K562 (cell line): ENCODE measurements at regions not wholly inside any gene's neighbourhood (a gene's known extent, or its start where the extent isn't known, plus 50 kb on each side); places are given as distances from the start of the nearest gene placed in this dataset.

ENCODE experiments used
- ATF1 ChIP-seq, 2 experiments: fragments of 450-650 bp in 1 of 2; IDR thresholded peaks; 2 replicates each; pipeline ENCODE4 v1.6.1; 2016; ENCODE audit warnings: missing compliant biosample characterization in 1 of 2, missing genetic modification characterization in 1 of 2
- GABPB2 ChIP-seq: fragments of 250-450 bp; sonication (Bioruptor Pico); conservative IDR thresholded peaks from 2 replicates; pipeline ENCODE4 v1.5.1; 2021; ENCODE audit warnings: mild to moderate bottlenecking
- POLR2A ChIP-seq: fragments of 450-650 bp; conservative IDR thresholded peaks from 2 replicates; pipeline ENCODE4 v1.6.1; 2016
- PRMT5 ChIP-seq: sonication (generic); formaldehyde crosslinking; IDR thresholded peaks from 2 replicates; pipeline ENCODE4 v1.5.0; 2020; ENCODE audit warnings: missing genetic modification reagents
- RBM25 ChIP-seq: fragments of 200-400 bp; formaldehyde crosslinking; IDR thresholded peaks from 2 replicates; pipeline ENCODE4 v1.6.1; 2018; ENCODE audit warnings: low read length, low read depth, moderate library complexity; ENCODE audit not compliant: severe bottlenecking
- STAG1 ChIP-seq: sonication (generic); formaldehyde crosslinking; IDR thresholded peaks from 2 replicates; pipeline ENCODE4 v1.5.0; 2020; ENCODE audit warnings: missing genetic modification reagents, borderline replicate concordance
- TEAD2 ChIP-seq: fragments of 450-650 bp; IDR thresholded peaks from 2 replicates; pipeline ENCODE4 v1.6.1; 2016; ENCODE audit warnings: missing genetic modification characterization, control low read depth, missing compliant biosample characterization
- ZEB2 ChIP-seq: fragments of 450-650 bp; IDR thresholded peaks from 2 replicates; pipeline ENCODE4 v1.6.1; 2016
- ZNF217 ChIP-seq: sonication (generic); formaldehyde crosslinking; IDR thresholded peaks from 2 replicates; pipeline ENCODE4 v1.8.0; 2022; ENCODE audit warnings: mild to moderate bottlenecking, missing genetic modification reagents
- ZNF77 ChIP-seq: fragments of 250-450 bp; sonication (Bioruptor Pico); IDR thresholded peaks from 2 replicates; pipeline ENCODE4 v1.5.0; 2020
- TF ChIP-seq, protein P1 (sequence below), 2 experiments: fragments of 150-350 bp in 1 of 2; IDR thresholded peaks; 2 replicates each; pipeline ENCODE4 v1.6.1; 2012 to 2016; ENCODE audit warnings: low read depth in 2 of 2, low read length in 2 of 2, mild to moderate bottlenecking in 1 of 2, moderate library complexity in 1 of 2
- TF ChIP-seq, protein P2 (sequence below), 2 experiments: fragments of 450-650 bp in 1 of 2; IDR thresholded peaks; 2 replicates each; pipeline ENCODE4 v1.6.1; 2011 to 2017; ENCODE audit warnings: low read depth in 2 of 2, antibody characterized with exemption in 1 of 2, borderline replicate concordance in 1 of 2, low read length in 1 of 2, mild to moderate bottlenecking in 1 of 2, mixed read lengths in 1 of 2; ENCODE audit not compliant: control insufficient read depth in 1 of 2
- TF ChIP-seq, protein P3 (sequence below), 2 experiments: fragments of 200-800 bp in 1 of 2; sonication (Bioruptor generic) in 1 of 2; sonication (generic) in 1 of 2; formaldehyde crosslinking in 1 of 2; IDR thresholded peaks in 1 of 2; conservative IDR thresholded peaks in 1 of 2; 2 replicates each; pipeline versions ENCODE4 v1.5.0 to v1.6.1; 2016 to 2020; ENCODE audit warnings: missing compliant biosample characterization in 1 of 2, missing genetic modification characterization in 1 of 2, missing genetic modification reagents in 1 of 2

DNA sequence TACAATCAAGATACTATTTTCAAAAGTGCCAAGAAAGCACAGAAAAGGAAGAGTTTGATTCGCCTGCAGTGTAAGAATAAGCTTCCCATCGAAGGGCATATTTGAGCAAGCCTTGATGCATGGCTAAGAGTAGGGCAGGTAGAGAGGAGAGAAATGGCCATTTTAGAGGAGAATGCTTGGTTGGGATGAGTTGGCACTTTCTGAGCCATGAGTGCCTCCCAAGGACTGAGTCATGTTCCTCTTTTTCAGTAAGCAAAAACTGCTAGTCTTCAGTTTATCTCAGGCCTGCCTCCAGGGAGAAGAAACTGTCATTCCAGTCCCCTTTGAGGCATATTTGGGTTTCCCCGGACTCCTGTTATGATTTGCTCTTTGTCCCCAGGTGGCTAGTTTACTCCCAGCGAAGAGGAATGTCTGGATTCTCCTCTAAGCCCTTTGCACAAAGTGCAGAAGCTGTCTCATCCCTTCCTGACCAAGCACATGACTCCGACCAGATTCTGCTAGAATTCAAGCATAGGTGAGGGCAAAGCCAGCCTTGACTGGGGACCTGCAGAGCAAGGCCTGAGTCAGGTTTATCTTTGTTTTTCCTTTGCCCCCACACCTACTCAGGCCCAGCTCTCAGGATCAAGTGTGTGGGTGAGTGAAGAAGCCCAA, 115.2 kb downstream of the TTC32 start (continued):
- TF ChIP-seq, protein P1, sequence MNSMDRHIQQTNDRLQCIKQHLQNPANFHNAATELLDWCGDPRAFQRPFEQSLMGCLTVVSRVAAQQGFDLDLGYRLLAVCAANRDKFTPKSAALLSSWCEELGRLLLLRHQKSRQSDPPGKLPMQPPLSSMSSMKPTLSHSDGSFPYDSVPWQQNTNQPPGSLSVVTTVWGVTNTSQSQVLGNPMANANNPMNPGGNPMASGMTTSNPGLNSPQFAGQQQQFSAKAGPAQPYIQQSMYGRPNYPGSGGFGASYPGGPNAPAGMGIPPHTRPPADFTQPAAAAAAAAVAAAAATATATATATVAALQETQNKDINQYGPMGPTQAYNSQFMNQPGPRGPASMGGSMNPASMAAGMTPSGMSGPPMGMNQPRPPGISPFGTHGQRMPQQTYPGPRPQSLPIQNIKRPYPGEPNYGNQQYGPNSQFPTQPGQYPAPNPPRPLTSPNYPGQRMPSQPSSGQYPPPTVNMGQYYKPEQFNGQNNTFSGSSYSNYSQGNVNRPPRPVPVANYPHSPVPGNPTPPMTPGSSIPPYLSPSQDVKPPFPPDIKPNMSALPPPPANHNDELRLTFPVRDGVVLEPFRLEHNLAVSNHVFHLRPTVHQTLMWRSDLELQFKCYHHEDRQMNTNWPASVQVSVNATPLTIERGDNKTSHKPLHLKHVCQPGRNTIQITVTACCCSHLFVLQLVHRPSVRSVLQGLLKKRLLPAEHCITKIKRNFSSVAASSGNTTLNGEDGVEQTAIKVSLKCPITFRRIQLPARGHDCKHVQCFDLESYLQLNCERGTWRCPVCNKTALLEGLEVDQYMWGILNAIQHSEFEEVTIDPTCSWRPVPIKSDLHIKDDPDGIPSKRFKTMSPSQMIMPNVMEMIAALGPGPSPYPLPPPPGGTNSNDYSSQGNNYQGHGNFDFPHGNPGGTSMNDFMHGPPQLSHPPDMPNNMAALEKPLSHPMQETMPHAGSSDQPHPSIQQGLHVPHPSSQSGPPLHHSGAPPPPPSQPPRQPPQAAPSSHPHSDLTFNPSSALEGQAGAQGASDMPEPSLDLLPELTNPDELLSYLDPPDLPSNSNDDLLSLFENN (IDR thresholded peaks at IDR 0.05; ENCODE audit: low read depth in 2 of 2, low read length in 2 of 2), result no peak
- no peak for TF ChIP-seq STAG1 (CRISPR knock-in tag)
- no peak for TF ChIP-seq TEAD2 (tag)
- no peak for TF ChIP-seq ZEB2
- no peak for TF ChIP-seq RBM25
- peak; percentile 37; the same call in 1 of the 2 replicates for TF ChIP-seq POLR2A
- TF ChIP-seq, protein P2, sequence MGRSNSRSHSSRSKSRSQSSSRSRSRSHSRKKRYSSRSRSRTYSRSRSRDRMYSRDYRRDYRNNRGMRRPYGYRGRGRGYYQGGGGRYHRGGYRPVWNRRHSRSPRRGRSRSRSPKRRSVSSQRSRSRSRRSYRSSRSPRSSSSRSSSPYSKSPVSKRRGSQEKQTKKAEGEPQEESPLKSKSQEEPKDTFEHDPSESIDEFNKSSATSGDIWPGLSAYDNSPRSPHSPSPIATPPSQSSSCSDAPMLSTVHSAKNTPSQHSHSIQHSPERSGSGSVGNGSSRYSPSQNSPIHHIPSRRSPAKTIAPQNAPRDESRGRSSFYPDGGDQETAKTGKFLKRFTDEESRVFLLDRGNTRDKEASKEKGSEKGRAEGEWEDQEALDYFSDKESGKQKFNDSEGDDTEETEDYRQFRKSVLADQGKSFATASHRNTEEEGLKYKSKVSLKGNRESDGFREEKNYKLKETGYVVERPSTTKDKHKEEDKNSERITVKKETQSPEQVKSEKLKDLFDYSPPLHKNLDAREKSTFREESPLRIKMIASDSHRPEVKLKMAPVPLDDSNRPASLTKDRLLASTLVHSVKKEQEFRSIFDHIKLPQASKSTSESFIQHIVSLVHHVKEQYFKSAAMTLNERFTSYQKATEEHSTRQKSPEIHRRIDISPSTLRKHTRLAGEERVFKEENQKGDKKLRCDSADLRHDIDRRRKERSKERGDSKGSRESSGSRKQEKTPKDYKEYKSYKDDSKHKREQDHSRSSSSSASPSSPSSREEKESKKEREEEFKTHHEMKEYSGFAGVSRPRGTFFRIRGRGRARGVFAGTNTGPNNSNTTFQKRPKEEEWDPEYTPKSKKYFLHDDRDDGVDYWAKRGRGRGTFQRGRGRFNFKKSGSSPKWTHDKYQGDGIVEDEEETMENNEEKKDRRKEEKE (IDR thresholded peaks at IDR 0.05; ENCODE audit: borderline replicate concordance in 1 of 2, control insufficient read depth in 1 of 2, low read depth in 2 of 2, low read length in 1 of 2), result no peak
- no peak for TF ChIP-seq ATF1 (CRISPR knock-in tag; IDR thresholded peaks at IDR 0.05)
- TF ChIP-seq ATF1 (tag; IDR thresholded peaks at IDR 0.05), result no peak
- TF ChIP-seq, protein P3, sequence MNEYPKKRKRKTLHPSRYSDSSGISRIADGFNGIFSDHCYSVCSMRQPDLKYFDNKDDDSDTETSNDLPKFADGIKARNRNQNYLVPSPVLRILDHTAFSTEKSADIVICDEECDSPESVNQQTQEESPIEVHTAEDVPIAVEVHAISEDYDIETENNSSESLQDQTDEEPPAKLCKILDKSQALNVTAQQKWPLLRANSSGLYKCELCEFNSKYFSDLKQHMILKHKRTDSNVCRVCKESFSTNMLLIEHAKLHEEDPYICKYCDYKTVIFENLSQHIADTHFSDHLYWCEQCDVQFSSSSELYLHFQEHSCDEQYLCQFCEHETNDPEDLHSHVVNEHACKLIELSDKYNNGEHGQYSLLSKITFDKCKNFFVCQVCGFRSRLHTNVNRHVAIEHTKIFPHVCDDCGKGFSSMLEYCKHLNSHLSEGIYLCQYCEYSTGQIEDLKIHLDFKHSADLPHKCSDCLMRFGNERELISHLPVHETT (CRISPR knock-in tag; conservative IDR thresholded peaks at IDR 0.05 in 1 of 2, IDR thresholded peaks at IDR 0.05 in 1 of 2), result peak in 1 of 2 experiments; percentile 76; a peak in 2 of 4 replicates
- TF ChIP-seq ZNF217 (CRISPR knock-in tag), result no peak
- no peak for TF ChIP-seq GABPB2 (CRISPR knock-in tag)
- TF ChIP-seq ZNF77 (CRISPR knock-in tag), result no peak
- no peak for TF ChIP-seq PRMT5 (CRISPR knock-in tag)
